IPS-NIHi7 (cell line): ENCODE measurements at regions not wholly inside any gene's neighbourhood (a gene's known extent, or its start where the extent isn't known, plus 50 kb on each side); places are given as distances from the start of the nearest gene placed in this dataset.

Source experiments
- DNase-seq: peaks from one replicate; pipeline ENCODE4 v3.0.0; 2012; ENCODE audit warnings: mixed read lengths; ENCODE audit errors: extremely low spot score

GRCh38 chr6:154885214-154885613 is 109.9 kb upstream of the TIAM2 start:
- no peak for DNase-seq

GRCh38 chr6:154886016-154886415 is 109.1 kb upstream of the TIAM2 start:
- DNase-seq, result no peak

- no peak for DNase-seq
Measured at GRCh38 chr6:154886471-154886870, 108.6 kb upstream of the TIAM2 start.

- DNase-seq, result no peak
Measured at GRCh38 chr6:154887051-154887450, 108.1 kb upstream of the TIAM2 start.

- no peak for DNase-seq
Measured at GRCh38 chr6:154888421-154889295, 106.5 kb upstream of the TIAM2 start.

GRCh38 chr6:154890874-154891273 is 104.2 kb upstream of the TIAM2 start:
- no peak for DNase-seq

GRCh38 chr6:154891901-154892300 is 103.2 kb upstream of the TIAM2 start:
- DNase-seq, result no peak

- no peak for DNase-seq
Measured at GRCh38 chr6:154893917-154894316, 101.2 kb upstream of the TIAM2 start.

- DNase-seq, result no peak
Measured at GRCh38 chr6:154894902-154895301, 100.2 kb upstream of the TIAM2 start.

- DNase-seq, result no peak
Measured at GRCh38 chr6:154895841-154896240, 99.3 kb upstream of the TIAM2 start.

- DNase-seq, result no peak
Measured at GRCh38 chr6:154898821-154899220, 96.3 kb upstream of the TIAM2 start.

GRCh38 chr6:154899824-154900463 is 95.2 kb upstream of the TIAM2 start:
- DNase-seq, result no peak

GRCh38 chr6:154901876-154902552 is 93.1 kb upstream of the TIAM2 start:
- DNase-seq, result no peak

- no peak for DNase-seq
Measured at GRCh38 chr6:154907291-154907690, 87.8 kb upstream of the TIAM2 start.

GRCh38 chr6:154908723-154909122 is 86.4 kb upstream of the TIAM2 start:
- no peak for DNase-seq

- DNase-seq, result no peak
Measured at GRCh38 chr6:154909311-154909710, 85.8 kb upstream of the TIAM2 start.

- DNase-seq, result no peak
Measured at GRCh38 chr6:154909821-154910220, 85.3 kb upstream of the TIAM2 start.

- no peak for DNase-seq
Measured at GRCh38 chr6:154914288-154914687, 80.8 kb upstream of the TIAM2 start.

GRCh38 chr6:154916857-154917256 is 78.3 kb upstream of the TIAM2 start:
- no peak for DNase-seq

GRCh38 chr6:154917941-154918340 is 77.2 kb upstream of the TIAM2 start:
- no peak for DNase-seq

- no peak for DNase-seq
Measured at GRCh38 chr6:154919806-154920205, 75.3 kb upstream of the TIAM2 start.

- DNase-seq, result no peak
Measured at GRCh38 chr6:154920495-154921200, 74.5 kb upstream of the TIAM2 start.
